Type B pancreatic cell (in vitro differentiated cells): ENCODE measurements at regions not wholly inside any gene's neighbourhood (a gene's known extent, or its start where the extent isn't known, plus 50 kb on each side); places are given as distances from the start of the nearest gene placed in this dataset.

ENCODE experiments used
- DNase-seq: peaks from one replicate; pipeline ENCODE4 v3.0.0; 2021; ENCODE audit warnings: mixed read lengths; ENCODE audit not compliant: unreplicated experiment; ENCODE audit errors: extremely low spot score
- H3K27ac Mint-ChIP-seq: 2 replicates; pipeline ENCODE4 v1.8.0; 2021; ENCODE audit warnings: mild to moderate bottlenecking, mixed read lengths
- H3K27me3 Mint-ChIP-seq: 2 replicates; pipeline ENCODE4 v1.8.0; 2021; ENCODE audit warnings: mixed read lengths
- H3K36me3 Mint-ChIP-seq: 2 replicates; pipeline ENCODE4 v1.8.0; 2021; ENCODE audit warnings: mixed read lengths
- H3K4me1 Mint-ChIP-seq: one replicate; pipeline ENCODE4 v1.8.0; 2021; ENCODE audit warnings: mixed read lengths; ENCODE audit not compliant: unreplicated experiment
- H3K4me3 Mint-ChIP-seq: 2 replicates; pipeline ENCODE4 v1.8.0; 2021; ENCODE audit warnings: mild to moderate bottlenecking, mixed read lengths
- H3K9me3 Mint-ChIP-seq: 2 replicates; pipeline ENCODE4 v1.8.0; 2021; ENCODE audit warnings: mixed read lengths
- TF ChIP-seq, protein P1 (sequence below): fragments of 200-600 bp; sonication (generic); conservative IDR thresholded peaks from 2 replicates; pipeline ENCODE4 v1.5.0; 2021; ENCODE audit warnings: antibody characterized with exemption, mild to moderate bottlenecking

DNA sequence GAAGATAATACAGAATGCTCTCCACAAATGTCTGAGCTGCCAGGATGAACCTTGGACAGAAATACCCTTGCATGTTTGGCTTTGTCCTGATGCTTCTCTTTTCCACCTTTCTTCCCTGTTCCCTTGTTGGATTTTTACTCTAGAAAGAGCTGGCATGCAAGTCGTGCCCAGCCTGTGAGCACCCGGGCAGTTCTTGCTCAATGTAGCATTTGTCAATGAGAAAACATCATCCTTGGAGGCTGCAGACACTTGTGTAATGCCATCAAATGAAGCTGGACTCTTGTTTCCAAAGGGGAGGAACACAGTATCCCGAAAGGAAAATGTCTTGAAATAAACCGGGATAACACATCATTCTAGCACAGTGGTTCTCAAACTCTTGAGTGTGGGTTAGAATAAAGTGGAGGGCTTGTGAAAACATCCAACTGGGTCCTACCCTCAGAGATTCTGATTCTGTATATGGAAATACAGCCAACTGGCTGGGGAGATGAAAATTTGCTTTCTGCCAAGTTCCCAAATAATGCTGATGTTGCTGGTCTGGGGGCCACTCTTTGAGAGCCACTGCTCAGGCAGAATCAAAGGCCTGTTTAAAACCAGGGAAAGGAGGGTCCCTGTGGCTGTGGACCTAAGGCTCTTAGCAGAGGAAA lies 237.2 kb downstream of the SPATA18 start:
- Mint-ChIP-seq H3K9me3 (no peaks in the 10 kb centered on the region), H3K4me3 (no peak overlapping the region), H3K36me3 (no peaks in the 10 kb centered on the region), H3K4me1 (peaks cover 18% of the 10 kb centered on the region), H3K27ac (no peak overlapping the region), H3K27me3 (peaks cover 3% of the 10 kb centered on the region)
- TF ChIP-seq, protein P1, sequence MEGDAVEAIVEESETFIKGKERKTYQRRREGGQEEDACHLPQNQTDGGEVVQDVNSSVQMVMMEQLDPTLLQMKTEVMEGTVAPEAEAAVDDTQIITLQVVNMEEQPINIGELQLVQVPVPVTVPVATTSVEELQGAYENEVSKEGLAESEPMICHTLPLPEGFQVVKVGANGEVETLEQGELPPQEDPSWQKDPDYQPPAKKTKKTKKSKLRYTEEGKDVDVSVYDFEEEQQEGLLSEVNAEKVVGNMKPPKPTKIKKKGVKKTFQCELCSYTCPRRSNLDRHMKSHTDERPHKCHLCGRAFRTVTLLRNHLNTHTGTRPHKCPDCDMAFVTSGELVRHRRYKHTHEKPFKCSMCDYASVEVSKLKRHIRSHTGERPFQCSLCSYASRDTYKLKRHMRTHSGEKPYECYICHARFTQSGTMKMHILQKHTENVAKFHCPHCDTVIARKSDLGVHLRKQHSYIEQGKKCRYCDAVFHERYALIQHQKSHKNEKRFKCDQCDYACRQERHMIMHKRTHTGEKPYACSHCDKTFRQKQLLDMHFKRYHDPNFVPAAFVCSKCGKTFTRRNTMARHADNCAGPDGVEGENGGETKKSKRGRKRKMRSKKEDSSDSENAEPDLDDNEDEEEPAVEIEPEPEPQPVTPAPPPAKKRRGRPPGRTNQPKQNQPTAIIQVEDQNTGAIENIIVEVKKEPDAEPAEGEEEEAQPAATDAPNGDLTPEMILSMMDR = no peak
- DNase-seq = no peak

DNA sequence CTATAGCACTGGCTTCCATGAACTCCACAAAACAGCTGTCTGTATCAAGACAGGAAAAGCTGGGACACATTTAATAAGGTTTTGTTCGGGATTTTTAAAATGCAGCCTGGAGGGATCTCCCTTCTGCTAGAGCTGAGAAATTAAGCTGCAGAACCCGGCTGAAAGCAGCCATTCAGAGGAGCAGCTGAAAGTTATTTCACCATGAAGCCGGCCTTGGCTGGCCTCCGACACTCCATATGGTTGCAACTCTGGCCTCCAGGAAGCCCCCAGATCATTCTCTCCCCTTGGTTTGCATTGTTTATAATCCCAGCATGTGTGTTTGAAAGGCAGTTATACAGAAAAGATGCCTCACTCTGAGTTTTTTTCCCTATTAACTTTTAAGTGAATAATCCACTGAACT lies 239.4 kb downstream of the SPATA18 start:
- Mint-ChIP-seq H3K4me1 (peaks cover 18% of the 10 kb centered on the region), H3K9me3 (no peaks in the 10 kb centered on the region), H3K27me3 (peaks cover 3% of the 10 kb centered on the region), H3K27ac (no peak overlapping the region), H3K4me3 (no peak overlapping the region), H3K36me3 (no peaks in the 10 kb centered on the region)
- TF ChIP-seq, protein P1 = no peak
- DNase-seq = no peak

DNA sequence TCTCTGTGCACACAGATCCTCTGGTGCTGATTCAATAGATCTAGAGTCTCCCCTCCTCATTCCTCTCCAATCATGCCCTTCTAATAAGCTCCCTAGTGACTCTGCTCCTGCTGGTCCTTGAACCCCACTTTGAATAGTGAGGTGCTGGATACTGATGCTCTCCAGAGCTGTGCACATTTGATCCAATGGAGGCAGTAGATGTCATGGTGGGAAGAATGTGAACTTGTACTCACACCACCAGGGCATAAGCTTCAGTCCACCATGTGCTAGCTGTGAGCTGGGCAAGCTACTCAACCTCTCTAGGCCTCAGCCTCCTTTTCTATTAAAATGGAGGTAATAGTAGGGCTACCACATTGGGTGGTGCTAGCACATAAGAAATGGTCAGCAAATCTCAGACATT lies 241.1 kb downstream of the SPATA18 start:
- DNase-seq = no peak
- H3K36me3 Mint-ChIP-seq = no peaks in the 10 kb centered on the region
- H3K27me3 Mint-ChIP-seq = peaks cover 3% of the 10 kb centered on the region
- H3K4me1 Mint-ChIP-seq = peaks cover 18% of the 10 kb centered on the region
- no peak overlapping the region for H3K27ac Mint-ChIP-seq
- TF ChIP-seq, protein P1 = no peak
- no peaks in the 10 kb centered on the region for H3K9me3 Mint-ChIP-seq
- H3K4me3 Mint-ChIP-seq = no peak overlapping the region

DNA sequence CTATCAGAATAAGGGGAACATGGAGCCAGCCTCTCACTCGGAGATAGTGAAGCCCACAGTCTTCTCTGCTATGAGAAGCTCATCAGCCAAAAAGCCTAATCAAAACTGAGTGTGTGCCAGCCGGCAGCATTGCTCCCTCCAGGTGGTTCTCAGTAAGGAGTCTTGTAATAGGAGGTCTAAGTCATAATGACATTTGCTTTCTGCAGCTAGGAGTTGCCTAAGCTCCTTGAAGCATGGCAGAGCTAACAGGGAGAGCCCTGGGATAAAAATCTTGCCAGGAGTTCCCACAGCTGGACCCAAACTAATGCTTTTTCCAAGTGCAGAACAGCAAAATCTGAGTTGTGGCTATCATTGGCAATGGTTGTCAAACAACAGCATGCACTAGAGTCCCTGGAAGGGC lies 245.2 kb downstream of the SPATA18 start:
- no peaks in the 10 kb centered on the region for H3K27me3 Mint-ChIP-seq
- H3K4me3 Mint-ChIP-seq = no peak overlapping the region
- no peaks in the 10 kb centered on the region for H3K36me3 Mint-ChIP-seq
- peaks cover 1% of the 10 kb centered on the region for H3K4me1 Mint-ChIP-seq
- DNase-seq = no peak
- no peak overlapping the region for H3K27ac Mint-ChIP-seq
- TF ChIP-seq, protein P1 = no peak
- no peaks in the 10 kb centered on the region for H3K9me3 Mint-ChIP-seq

DNA sequence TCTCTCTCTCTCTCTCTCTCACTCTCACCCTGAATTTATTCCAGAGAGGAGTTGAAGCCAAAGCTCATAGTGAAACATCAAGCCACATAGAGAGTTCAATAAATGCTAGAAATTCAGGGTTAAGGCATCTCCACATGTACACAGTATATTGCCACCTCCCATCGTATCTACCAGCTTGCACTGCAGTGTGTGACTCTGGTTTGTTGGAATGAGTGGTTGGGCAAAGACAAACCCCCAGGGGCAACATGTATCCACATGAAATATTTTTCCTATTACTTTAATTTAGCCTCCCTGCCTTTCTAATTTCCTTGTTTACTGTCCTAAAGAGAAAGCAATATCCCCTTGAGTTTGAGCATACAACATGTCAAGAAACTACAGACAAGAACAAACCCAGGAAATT lies 247.3 kb downstream of the SPATA18 start:
- Mint-ChIP-seq H3K9me3 (no peaks in the 10 kb centered on the region), H3K4me1 (no peaks in the 10 kb centered on the region), H3K27me3 (no peaks in the 10 kb centered on the region), H3K36me3 (no peaks in the 10 kb centered on the region), H3K27ac (no peak overlapping the region), H3K4me3 (no peak overlapping the region)
- TF ChIP-seq, protein P1 = no peak
- DNase-seq = no peak

DNA sequence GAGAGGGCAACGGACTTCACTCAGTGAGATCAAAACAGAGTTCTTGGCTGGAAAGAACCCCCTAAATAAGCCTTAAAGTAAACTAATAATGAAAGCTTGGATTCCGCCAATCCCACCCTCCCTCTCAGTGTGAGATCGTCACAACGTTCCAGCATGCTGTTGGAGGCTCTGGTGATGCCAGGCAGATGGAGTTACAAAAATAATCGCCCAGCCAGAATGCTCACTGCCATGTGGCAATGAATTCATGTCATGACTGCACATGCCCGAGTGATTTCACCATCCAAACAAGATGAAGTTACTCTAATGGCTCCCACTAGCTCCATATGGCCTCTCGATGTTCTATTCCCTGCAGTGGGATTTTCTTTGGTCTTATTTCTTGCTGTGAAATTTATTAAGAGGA lies 248.0 kb downstream of the SPATA18 start:
- DNase-seq = no peak
- Mint-ChIP-seq H3K4me1 (no peaks in the 10 kb centered on the region), H3K27me3 (no peaks in the 10 kb centered on the region), H3K36me3 (no peaks in the 10 kb centered on the region), H3K4me3 (no peak overlapping the region), H3K27ac (no peak overlapping the region), H3K9me3 (no peaks in the 10 kb centered on the region)
- TF ChIP-seq, protein P1 = no peak
